D721Med (cell line): ENCODE measurements at regions not wholly inside any gene's neighbourhood (a gene's known extent, or its start where the extent isn't known, plus 50 kb on each side); places are given as distances from the start of the nearest gene placed in this dataset.

ENCODE experiments used
- DNase-seq: peaks from one replicate; pipeline ENCODE4 v3.0.0; 2011; ENCODE audit warnings: low spot score; ENCODE audit not compliant: insufficient read length
- FAIRE-seq: peaks from 2 replicates; lab custom pipeline; 2011; peaks lifted over from hg19 to GRCh38; lab: Jason Lieb, UNC
- TF ChIP-seq, protein P1 (sequence below): IDR thresholded peaks from 2 replicates; pipeline ENCODE4 v1.5.1; 2012; ENCODE audit warnings: mild to moderate bottlenecking, control low read depth; ENCODE audit not compliant: insufficient read depth; ENCODE audit errors: missing control alignments

DNA sequence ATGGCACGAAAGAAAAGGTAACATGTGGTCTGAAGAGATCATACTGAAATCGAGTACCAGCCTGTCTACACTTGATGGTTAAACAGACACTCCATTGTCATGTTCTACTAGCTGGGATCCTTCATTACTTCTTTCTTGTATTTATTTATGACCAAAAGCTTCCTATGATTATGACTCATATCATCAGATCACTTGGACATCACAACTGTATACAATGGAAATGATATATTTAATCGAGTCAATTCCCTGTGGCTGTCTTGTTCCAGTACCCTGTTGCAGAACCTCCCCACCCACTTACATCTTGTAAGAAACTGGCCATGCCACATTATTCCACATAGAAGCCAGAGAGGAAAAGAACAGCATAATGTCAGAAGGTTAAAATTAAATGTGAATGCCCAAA lies 358.9 kb downstream of the ZEB2 start:
- FAIRE-seq = no peak
- TF ChIP-seq, protein P1, sequence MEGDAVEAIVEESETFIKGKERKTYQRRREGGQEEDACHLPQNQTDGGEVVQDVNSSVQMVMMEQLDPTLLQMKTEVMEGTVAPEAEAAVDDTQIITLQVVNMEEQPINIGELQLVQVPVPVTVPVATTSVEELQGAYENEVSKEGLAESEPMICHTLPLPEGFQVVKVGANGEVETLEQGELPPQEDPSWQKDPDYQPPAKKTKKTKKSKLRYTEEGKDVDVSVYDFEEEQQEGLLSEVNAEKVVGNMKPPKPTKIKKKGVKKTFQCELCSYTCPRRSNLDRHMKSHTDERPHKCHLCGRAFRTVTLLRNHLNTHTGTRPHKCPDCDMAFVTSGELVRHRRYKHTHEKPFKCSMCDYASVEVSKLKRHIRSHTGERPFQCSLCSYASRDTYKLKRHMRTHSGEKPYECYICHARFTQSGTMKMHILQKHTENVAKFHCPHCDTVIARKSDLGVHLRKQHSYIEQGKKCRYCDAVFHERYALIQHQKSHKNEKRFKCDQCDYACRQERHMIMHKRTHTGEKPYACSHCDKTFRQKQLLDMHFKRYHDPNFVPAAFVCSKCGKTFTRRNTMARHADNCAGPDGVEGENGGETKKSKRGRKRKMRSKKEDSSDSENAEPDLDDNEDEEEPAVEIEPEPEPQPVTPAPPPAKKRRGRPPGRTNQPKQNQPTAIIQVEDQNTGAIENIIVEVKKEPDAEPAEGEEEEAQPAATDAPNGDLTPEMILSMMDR = no peak
- DNase-seq = no peak

DNA sequence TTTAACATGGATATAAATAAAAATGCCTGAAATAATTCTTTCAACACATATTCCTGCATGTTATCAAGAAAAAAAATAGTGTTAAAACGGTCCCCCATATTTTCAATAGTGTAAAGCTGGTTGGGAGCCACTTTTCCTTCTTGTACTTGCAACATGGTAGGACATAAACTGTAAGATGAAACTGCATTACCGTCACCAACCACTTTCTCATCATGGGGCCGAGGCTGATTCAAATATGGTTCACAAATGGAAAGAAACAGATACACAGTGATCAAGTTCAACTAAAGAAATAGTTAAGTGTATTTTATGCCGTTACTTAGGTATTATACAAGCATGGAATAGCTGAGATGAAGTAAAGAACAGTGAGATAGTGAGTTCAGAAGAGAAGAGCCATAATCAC lies 360.7 kb downstream of the ZEB2 start:
- no peak for FAIRE-seq
- TF ChIP-seq, protein P1 = no peak
- DNase-seq = no peak

DNA sequence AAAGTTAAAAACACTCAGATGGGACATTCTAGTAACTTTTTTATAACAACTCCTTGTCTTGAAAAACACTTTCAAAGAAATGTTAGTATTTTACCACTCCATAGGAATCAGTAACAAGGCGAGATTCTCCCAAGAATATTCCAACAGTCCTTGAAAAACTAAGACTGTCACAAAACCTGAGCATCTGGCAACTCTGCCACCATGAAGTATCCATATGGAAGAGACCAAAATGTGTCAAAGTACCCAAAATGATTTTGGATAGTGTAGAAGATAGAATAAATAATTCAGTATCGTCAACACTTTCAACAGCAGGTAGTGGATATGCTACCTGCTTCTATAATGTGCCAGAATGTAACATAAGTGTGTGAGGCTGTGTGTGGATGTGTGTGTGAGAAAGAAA lies 361.8 kb downstream of the ZEB2 start:
- TF ChIP-seq, protein P1 = no peak
- no peak for FAIRE-seq
- DNase-seq = no peak

DNA sequence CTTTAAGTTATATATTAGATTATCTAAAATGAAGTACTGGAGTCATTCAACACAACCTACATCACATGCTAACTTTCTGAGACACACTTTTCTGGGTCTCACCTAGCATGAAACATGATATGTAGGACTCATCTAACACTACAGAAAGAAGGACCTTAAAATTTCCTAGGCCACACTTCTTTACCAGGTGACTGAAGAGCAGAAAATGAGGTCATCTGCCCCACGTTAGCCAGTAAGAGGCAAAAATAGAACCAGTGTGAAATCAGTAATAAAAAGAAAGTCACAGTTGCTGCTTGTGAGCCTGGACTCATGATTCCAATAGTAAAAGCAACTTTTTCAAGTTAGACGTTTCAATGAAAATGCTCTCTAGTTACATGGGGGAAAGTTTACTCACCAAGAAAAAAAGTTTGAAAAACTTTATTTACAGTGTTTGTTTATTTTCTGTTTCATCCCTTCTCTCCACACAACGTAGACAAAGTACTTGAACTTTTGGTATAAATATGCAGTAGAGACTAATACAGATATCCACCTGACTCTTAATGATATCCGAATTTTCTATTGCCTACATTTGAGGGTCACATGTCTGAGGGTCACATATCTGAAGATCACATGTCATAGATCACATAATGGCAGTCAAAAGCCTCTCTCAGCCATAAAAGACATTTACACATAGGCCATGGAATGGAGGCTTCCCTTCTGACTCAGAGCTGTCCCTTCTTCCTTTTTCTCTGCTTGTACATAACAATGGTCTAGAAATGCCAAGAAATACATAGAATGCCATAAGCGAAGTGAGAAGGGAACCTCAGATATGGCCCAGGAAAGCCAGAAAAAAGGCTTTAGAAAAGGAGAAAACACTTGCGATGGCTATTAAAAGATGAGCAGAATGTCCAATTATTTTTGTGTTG lies 362.9 kb downstream of the ZEB2 start:
- FAIRE-seq (no peak), DNase-seq (no peak)
- TF ChIP-seq, protein P1 = no peak

DNA sequence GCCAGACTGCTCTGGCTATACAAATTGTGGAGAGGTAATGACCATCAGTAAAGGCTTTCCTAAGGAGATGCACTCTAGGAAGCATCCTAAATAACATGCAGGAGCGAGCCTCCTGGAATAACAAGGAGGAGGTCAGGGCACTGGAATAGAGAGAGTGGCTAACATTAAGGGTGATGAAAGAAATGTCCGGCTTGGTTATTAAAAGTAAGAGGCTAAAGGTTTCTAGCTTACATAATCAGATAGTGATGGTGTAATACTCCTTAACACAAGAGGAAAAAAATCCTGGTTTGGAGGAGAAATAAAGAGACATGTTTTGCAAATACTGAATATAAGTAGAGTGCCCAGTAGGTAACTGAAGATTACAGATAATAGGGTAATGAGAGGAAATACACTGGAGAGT lies 365.7 kb downstream of the ZEB2 start:
- FAIRE-seq = no peak
- TF ChIP-seq, protein P1 = no peak

DNA sequence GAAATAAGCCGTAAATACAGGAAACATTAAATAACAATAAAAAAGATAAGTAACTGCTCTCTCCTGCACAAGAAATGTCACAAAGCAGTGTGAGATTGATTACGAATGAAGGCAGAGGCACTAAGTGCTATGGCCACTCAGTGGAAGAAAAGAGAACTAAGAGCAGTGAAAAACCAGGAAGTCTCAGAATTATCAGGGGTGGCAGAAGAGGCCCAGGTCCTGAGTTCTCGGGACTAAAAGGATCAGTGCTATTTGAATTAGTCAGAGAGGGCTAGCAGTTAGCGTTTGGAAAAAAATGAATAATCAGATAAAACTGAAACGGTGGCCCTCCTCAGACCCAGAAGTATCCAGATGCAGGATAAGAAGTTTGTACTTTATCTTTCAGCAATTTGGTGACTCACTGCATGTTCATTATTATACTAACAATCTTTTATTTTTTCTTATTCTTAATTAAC lies 367.1 kb downstream of the ZEB2 start:
- TF ChIP-seq, protein P1 = no peak
- FAIRE-seq (no peak), DNase-seq (no peak)

More for the DNA sequence above, 365.7 kb downstream of the ZEB2 start:
- DNase-seq = no peak

DNA sequence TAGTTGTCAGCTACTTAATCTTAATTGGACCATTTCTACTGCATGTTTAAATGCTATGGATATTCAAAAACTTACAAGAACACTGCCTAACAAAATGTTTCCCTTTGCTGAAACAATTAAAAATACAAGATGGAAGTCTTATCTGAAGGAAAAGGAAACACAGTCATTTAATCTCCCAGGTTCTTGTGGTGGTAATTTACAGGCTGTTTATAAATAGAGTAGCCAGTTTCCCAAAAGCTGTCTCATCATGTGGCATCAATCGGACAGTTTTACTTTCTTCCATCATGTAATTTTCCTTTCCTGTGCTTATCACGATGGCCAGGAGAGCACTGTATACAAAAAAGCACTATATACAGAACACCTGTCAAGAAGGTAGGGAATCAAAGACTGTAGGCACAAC lies 368.1 kb downstream of the ZEB2 start:
- TF ChIP-seq, protein P1 = no peak
- FAIRE-seq = no peak
- no peak for DNase-seq
